ENCODE measurements at regions not wholly inside any gene's neighbourhood (a gene's known extent, or its start where the extent isn't known, plus 50 kb on each side); places are given as distances from the start of the nearest gene placed in this dataset.
"Not testable (repeated sequence)": the region's sequence is repeated elsewhere in the genome, so short reads cannot be mapped to it uniquely, and the experiment has no call there.

- no peak for DNase-seq
Observed at GRCh38 chr4:124450851-124451250, 261.7 kb downstream of the ANKRD50 start.

- DNase-seq, result no peak
Observed at GRCh38 chr4:124454772-124455270, 257.7 kb downstream of the ANKRD50 start.

DNA sequence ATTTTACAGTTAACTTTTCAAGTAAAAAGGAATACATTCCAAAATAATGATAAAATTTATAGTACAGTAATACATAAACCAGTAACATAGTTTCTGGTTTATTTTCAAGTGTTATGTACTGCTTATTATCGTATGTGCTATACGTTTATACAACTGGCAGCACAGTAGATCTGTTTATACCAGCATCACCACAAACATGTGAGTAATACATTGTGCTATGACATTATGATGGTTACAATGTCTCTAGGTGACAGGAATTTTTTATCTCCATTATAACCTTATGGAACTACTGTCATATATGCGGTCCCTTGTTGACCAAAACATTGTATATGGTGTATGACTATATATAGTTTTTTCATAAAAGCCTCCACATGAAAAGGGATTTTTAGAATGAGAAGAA is 256.9 kb downstream of the ANKRD50 start:
- no peak for DNase-seq

GRCh38 chr4:124459196-124459940 is 253.2 kb downstream of the ANKRD50 start:
- DNase-seq, result no peak

DNA sequence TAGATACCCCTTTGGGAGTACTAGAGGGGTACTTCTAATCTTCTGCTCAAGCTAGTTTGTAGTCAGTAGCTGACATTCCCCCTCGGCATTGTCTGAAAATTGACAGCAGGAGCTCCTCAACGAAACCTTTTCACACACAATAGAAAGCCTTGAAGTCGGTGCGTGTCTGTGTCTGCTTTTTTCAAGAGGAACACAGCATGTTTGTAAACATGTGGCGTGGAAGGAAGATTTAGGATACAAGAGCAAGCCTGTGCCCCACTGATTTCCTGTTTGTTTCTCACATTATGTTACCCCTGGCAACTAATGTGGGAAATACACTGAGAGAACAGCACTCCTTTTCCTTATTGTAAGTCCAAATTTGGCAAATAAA is 252.6 kb downstream of the ANKRD50 start:
- no peak for DNase-seq

- DNase-seq, result not testable (repeated sequence)
Observed at GRCh38 chr4:124461592-124461991, 250.9 kb downstream of the ANKRD50 start.

DNA sequence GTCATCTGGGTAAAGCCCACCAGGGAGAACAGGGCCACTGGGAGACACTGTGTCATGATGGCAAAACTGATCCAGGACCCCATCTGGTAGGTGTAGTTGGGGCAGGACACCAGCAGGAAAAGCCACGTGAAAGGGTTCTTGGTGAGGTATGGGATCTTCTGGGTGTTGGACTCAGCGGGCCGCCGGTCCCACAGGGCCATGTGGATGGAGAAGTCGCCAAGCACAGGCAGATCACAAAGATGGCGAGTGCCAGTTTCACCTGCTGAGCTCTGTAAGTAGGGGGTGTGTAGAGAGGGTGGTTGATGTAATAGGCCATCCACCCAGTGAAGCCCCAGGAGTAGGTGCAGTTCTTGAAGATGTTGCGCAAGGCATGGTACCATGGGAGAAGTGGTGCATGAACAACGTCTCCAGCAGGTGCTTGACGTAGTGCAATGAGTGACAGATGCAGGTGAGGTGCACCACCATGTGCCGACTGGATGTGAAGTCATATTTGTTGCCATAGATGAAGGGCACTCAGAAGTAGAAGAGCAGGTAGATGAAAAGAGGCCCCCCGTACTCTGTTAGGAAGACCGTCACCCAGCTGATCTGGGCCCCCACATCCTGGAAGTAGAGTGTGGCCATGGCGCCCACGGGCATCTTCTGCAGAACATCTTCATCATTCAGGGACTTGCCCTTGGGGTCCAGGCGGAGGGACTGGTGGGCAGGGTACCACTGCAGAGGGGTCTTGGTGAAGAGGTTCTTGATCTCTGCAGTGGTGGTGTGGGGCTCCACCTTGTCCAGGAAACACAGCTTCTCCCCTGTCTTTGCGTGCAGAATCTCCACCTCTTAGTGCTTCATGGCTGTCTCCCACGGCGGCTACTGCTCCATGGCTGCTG is 249.3 kb downstream of the ANKRD50 start:
- no peak for DNase-seq

- DNase-seq, result no peak
Observed at GRCh38 chr4:124464836-124465235, 247.7 kb downstream of the ANKRD50 start.

DNA sequence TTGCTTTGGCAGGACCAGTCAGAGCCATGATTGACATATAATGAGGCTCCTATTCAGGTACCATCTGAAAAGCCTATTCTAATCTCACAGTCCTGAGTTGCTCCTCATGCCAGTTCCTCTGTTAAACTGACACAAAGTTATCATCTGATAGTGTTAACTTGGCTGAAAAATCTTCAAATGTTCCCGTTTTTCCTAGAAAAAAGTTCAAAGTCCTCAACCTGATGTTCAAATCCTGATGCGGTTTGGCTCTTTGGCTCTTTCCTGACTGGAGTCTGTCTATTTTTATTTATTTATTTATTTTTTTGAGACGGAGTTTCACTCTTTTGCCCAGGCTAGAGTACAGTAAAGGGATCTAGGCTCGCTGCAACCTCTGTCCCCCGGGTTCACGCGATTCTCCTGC is 244.2 kb downstream of the ANKRD50 start:
- DNase-seq, result no peak

- DNase-seq, result no peak
Observed at GRCh38 chr4:124469981-124470380, 242.6 kb downstream of the ANKRD50 start.

- DNase-seq, result no peak
Observed at GRCh38 chr4:124478470-124478869, 234.1 kb downstream of the ANKRD50 start.

DNA sequence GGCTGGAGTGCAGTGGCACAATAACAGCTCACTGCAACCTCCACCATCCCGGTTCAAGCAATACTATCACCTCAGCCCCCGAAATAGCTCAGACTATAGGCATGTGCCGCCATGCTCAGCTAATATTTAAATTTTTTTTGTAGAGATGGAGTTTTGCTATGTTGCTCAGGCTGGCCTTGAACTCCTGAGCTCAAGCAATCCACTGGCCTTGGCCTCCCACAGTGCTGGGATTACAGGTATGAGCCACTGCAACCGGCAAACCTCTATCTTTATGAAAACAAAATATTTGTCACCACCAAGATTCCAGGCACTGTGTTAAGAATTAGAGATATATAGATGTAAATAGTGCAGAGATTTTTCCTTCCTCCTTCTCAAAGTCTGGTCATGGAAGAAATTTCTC is 232.5 kb downstream of the ANKRD50 start:
- DNase-seq, result no peak

DNA sequence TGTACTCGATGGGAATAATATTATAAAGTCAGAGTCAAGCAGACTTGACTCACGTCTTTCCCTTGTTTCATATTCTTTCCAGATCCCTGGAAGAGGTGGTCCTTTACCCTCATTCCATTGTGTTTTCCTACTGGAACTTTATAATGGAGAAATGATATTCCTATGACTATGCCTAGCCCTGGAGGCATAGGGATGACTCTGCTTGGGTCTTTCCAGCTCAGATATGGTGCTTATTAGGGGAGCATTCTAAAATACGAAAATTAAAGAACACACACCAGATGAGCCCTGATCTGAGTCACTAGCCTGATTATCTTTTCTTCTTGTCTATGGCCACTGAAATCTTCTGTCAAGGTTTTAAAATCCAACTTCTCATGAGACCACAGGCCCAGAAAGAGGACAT is 231.4 kb downstream of the ANKRD50 start:
- DNase-seq, result no peak

- DNase-seq, result no peak
Observed at GRCh38 chr4:124483048-124483906, 229.3 kb downstream of the ANKRD50 start.

DNA sequence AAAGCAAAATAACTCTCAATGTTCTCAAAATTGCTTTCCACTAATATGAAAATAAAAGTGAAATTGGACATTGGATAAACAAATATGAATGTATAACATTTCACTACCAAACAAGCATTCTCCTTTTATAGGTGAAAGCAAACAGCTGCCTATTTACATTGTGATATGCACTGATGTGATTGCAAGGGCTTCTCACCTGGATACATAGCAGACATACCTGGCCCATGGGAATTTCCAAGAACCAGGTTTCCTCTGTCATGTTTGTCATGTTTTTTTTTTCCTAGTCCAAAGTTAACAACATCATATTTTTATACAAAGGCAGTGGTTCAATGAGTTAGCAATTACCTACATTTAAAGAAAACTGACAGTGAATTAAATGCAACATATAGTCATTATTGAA is 228.5 kb downstream of the ANKRD50 start:
- no peak for DNase-seq

DNA sequence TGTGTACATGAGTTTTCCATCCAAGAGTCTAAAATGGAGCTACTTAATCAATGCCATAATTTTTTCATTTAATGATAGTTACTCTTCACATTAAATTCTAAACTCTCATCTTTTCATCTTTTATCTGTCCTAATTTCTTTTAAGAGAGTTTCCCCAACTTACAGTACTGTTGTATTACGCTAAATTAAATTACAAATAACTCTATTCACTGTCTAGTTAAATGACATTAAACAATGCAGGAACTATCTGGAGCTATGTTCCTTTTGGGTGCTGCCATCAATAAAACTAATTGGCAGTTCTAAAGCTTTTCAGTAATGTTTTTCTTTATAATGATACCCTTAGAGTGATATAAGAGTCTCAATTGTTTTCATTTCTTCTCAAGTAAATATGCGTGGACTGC is 227.6 kb downstream of the ANKRD50 start:
- no peak for DNase-seq

- no peak for DNase-seq
Observed at GRCh38 chr4:124486423-124486822, 226.1 kb downstream of the ANKRD50 start.

- DNase-seq, result no peak
Observed at GRCh38 chr4:124487651-124488050, 224.9 kb downstream of the ANKRD50 start.

- no peak for DNase-seq
Observed at GRCh38 chr4:124491361-124492145, 221.0 kb downstream of the ANKRD50 start.

DNA sequence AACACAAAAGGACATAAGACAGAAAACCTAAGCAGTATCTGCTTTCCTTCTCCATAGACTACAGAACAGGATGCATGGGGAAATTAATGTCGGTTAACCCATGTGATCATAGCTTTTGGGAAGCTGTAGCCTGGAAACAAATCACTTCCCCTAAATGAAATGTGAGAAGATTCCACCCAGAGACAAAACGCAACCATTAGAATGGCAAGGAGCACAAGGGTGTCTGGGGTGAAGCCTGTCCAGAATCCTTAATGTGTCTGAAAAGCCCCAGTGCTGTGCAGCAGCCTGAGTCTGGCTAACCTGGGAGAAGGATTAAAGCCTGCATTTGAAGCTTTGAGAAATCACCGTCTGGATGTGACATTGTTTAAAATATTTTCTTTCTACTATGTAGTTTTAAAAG is 213.3 kb downstream of the ANKRD50 start:
- no peak for DNase-seq

DNA sequence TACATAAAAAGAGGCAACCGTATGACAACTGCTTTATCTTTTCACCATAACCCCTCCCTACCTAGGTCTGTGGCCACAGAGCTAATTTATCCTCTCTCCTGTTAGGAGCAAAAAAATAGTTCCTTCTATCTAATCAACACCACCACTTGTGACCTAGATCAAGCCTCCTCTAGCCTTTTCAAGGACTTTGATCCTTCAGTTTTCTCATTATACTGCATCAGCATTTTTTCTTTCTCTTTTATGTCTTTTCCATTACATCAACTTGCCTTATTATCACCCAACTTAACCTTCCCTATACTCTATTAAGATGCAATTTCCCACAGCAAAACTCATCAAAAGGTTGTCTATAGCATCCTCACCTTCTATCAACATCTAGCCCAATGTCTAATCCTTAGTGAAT is 211.0 kb downstream of the ANKRD50 start:
- no peak for DNase-seq

DNA sequence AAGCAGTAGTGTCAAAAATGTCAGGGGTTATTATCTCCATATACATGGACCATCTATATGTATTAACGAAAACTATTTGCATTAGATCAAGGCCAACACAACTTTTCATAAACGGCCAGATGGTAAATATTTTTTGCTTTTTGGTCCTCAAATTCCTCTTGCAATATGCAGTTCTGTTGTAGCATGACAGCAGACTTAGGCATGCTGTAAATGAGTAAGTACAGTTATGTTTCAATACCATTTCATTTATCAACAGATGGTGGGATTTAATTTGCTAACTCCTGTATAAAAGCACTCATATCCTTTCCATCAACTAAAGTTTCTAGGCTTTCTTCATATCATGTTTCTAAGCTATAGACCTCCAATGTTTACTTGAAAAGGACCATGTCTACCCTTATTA is 208.1 kb downstream of the ANKRD50 start:
- no peak for DNase-seq
